SK-N-SH (cell line): ENCODE measurements at regions not wholly inside any gene's neighbourhood (a gene's known extent, or its start where the extent isn't known, plus 50 kb on each side); places are given as distances from the start of the nearest gene placed in this dataset.

ENCODE experiments used
- CTCF ChIA-PET: fragments of 300-600, 350-600 bp; formaldehyde crosslinking; extraction: SDS; loops from one replicate; lab custom pipeline; 2021; lab: Yijun Ruan, JAX
- POLR2A ChIA-PET: fragments of 350-600 bp; sonication (Branson Sonifier 250); formaldehyde crosslinking; extraction: SDS; loops from one replicate; lab custom pipeline; 2020; ENCODE audit warnings: antibody characterized with exemption, inconsistent platforms; lab: Yijun Ruan, JAX
- DNase-seq: peaks from one replicate; pipeline ENCODE4 v3.0.0; 2012
- H2AFZ ChIP-seq: fragments of 200-600 bp; sonication (generic); 2 replicates; pipeline ENCODE4 v1.8.1; 2016; ENCODE audit warnings: antibody characterized with exemption, mild to moderate bottlenecking, low read depth
- H3F3A ChIP-seq: fragments of 200-600 bp; sonication (generic); replicated peaks from 2 replicates; pipeline ENCODE3; 2016; ENCODE audit warnings: antibody characterized with exemption, mild to moderate bottlenecking; ENCODE audit not compliant: insufficient read depth
- H3K27ac ChIP-seq, 2 experiments: fragments of 200-500 bp in 1 of 2; fragments of 200-600 bp in 1 of 2; sonication (Bioruptor generic) in 1 of 2; sonication (generic), shearing (Covaris generic) in 1 of 2; 2 replicates each; pipeline versions ENCODE4 v1.5.1 to v1.6.1; 2014 to 2016; ENCODE audit warnings: low read depth in 2 of 2, inconsistent platforms in 1 of 2, low read length in 1 of 2, mild to moderate bottlenecking in 1 of 2, mixed read lengths in 1 of 2
- H3K27me3 ChIP-seq: fragments of 200-600 bp; sonication (generic), shearing (Covaris generic); 2 replicates; pipeline ENCODE4 v1.6.1; 2016; ENCODE audit warnings: mixed run types; ENCODE audit not compliant: insufficient read depth
- H3K36me3 ChIP-seq, 2 experiments: fragments of 200-500 bp in 1 of 2; fragments of 200-600 bp in 1 of 2; sonication (Bioruptor generic) in 1 of 2; sonication (generic) in 1 of 2; replicated peaks in 1 of 2; 2 replicates each; pipeline versions ENCODE3 to v1.5.1; 2014 to 2016; ENCODE audit warnings: low read length in 1 of 2, mild to moderate bottlenecking in 1 of 2; ENCODE audit not compliant: insufficient read depth in 2 of 2, control insufficient read depth in 1 of 2
- H3K4me1 ChIP-seq, 2 experiments: fragments of 200-500 bp in 1 of 2; fragments of 200-600 bp in 1 of 2; sonication (Bioruptor generic) in 1 of 2; sonication (generic), shearing (Covaris generic) in 1 of 2; 2 replicates each; pipeline versions ENCODE4 v1.5.1 to v1.6.1; 2014 to 2016; ENCODE audit warnings: low read depth in 1 of 2, low read length in 1 of 2, mixed run types in 1 of 2; ENCODE audit not compliant: insufficient read depth in 2 of 2, control insufficient read depth in 1 of 2
- H3K4me2 ChIP-seq: fragments of 200-600 bp; sonication (generic), shearing (Covaris generic); 2 replicates; pipeline ENCODE4 v1.6.1; 2017; ENCODE audit warnings: mixed run types
- H3K4me3 ChIP-seq, 2 experiments: fragments of 200-500 bp in 1 of 2; fragments of 200-600 bp in 1 of 2; sonication (Bioruptor generic) in 1 of 2; sonication (generic), shearing (Covaris generic) in 1 of 2; 2 replicates each; pipeline versions ENCODE4 v1.5.1 to v1.8.1; 2014 to 2016; ENCODE audit warnings: low read depth in 2 of 2, inconsistent platforms in 1 of 2, low read length in 1 of 2, mild to moderate bottlenecking in 1 of 2, mixed read lengths in 1 of 2, moderate library complexity in 1 of 2
- H3K79me2 ChIP-seq: fragments of 200-600 bp; sonication (generic); 2 replicates; pipeline ENCODE4 v1.8.1; 2017; ENCODE audit warnings: mild to moderate bottlenecking; ENCODE audit not compliant: insufficient read depth
- H3K9ac ChIP-seq: fragments of 200-600 bp; sonication (generic); 2 replicates; pipeline ENCODE4 v1.6.1; 2017; ENCODE audit warnings: mixed run types
- H3K9me2 ChIP-seq: fragments of 200-600 bp; sonication (generic); 2 replicates; pipeline ENCODE4 v1.6.1; 2017; ENCODE audit warnings: mixed run types
- H3K9me3 ChIP-seq: fragments of 200-600 bp; sonication (generic); 2 replicates; pipeline ENCODE4 v1.6.1; 2017; ENCODE audit warnings: mixed run types, mild to moderate bottlenecking, moderate library complexity
- H4K20me1 ChIP-seq: fragments of 200-600 bp; sonication (generic); 2 replicates; pipeline ENCODE4 v1.6.1; 2017; ENCODE audit warnings: mild to moderate bottlenecking, mixed run types; ENCODE audit not compliant: insufficient read depth
- CHD2 ChIP-seq: fragments of 150-350 bp; IDR thresholded peaks from 2 replicates; pipeline ENCODE4 v1.6.1; 2018; ENCODE audit warnings: low read length; ENCODE audit not compliant: partially characterized antibody
- CTCF ChIP-seq: fragments of 200-600 bp; sonication (generic); IDR thresholded peaks from 2 replicates; pipeline ENCODE4 v1.6.1; 2017; ENCODE audit warnings: antibody characterized with exemption, mild to moderate bottlenecking, moderate library complexity
- FOSL2 ChIP-seq: IDR thresholded peaks from 2 replicates; pipeline ENCODE4 v1.4.0; 2012; ENCODE audit warnings: low read depth, mild to moderate bottlenecking, moderate library complexity, borderline replicate concordance
- FOXJ3 ChIP-seq: sonication (generic); formaldehyde crosslinking; IDR thresholded peaks from 2 replicates; pipeline ENCODE4 v1.5.1; 2020; ENCODE audit warnings: mild to moderate bottlenecking, missing genetic modification reagents
- FOXM1 ChIP-seq: IDR thresholded peaks from 2 replicates; pipeline ENCODE4 v1.4.0; 2012; ENCODE audit warnings: low read depth, mild to moderate bottlenecking
- GABPA ChIP-seq: IDR thresholded peaks from 2 replicates; pipeline ENCODE4 v1.4.0; 2012; ENCODE audit warnings: low read depth, mild to moderate bottlenecking
- GATA2 ChIP-seq: sonication (generic); formaldehyde crosslinking; IDR thresholded peaks from 2 replicates; pipeline ENCODE4 v1.5.0; 2020; ENCODE audit warnings: mild to moderate bottlenecking, missing genetic modification reagents
- IRF3 ChIP-seq: fragments of 150-350 bp; IDR thresholded peaks from 2 replicates; pipeline ENCODE4 v1.6.1; 2016; ENCODE audit warnings: mild to moderate bottlenecking, low read depth, low read length
- JUND ChIP-seq: IDR thresholded peaks from 2 replicates; pipeline ENCODE4 v1.4.0; 2012
- MEF2A ChIP-seq: IDR thresholded peaks from 2 replicates; pipeline ENCODE4 v1.4.0; 2012; ENCODE audit warnings: low read depth, borderline replicate concordance
- MXI1 ChIP-seq: IDR thresholded peaks from 2 replicates; pipeline ENCODE4 v1.6.1; 2012; ENCODE audit warnings: mild to moderate bottlenecking, low read depth, low read length, improper control_type of control experiment
- NRF1 ChIP-seq: IDR thresholded peaks from 2 replicates; pipeline ENCODE4 v1.6.1; 2012; ENCODE audit warnings: low read depth, mild to moderate bottlenecking, low read length
- POLR2AphosphoS5 ChIP-seq: IDR thresholded peaks from 2 replicates; pipeline ENCODE4 v1.6.1; 2012; ENCODE audit warnings: low read depth, low read length
- RAD21 ChIP-seq: IDR thresholded peaks from 2 replicates; pipeline ENCODE4 v1.6.1; 2012; ENCODE audit warnings: mild to moderate bottlenecking, low read length
- RCOR1 ChIP-seq: fragments of 150-350 bp; IDR thresholded peaks from 2 replicates; pipeline ENCODE4 v1.6.1; 2017; ENCODE audit warnings: antibody characterized with exemption, low read length
- REST ChIP-seq: IDR thresholded peaks from 2 replicates; pipeline ENCODE4 v1.6.1; 2012; ENCODE audit warnings: mild to moderate bottlenecking, low read depth, low read length, moderate library complexity
- RFX5 ChIP-seq: IDR thresholded peaks from 2 replicates; pipeline ENCODE4 v1.6.1; 2012; ENCODE audit warnings: mild to moderate bottlenecking, improper control_type of control experiment, low read length
- RXRA ChIP-seq: IDR thresholded peaks from 2 replicates; pipeline ENCODE4 v1.4.0; 2012; ENCODE audit warnings: low read depth, mild to moderate bottlenecking, borderline replicate concordance
- SIN3A ChIP-seq: IDR thresholded peaks from 2 replicates; pipeline ENCODE4 v1.6.1; 2012; ENCODE audit warnings: low read depth, mild to moderate bottlenecking, low read length, moderate library complexity, borderline replicate concordance
- SMC3 ChIP-seq: IDR thresholded peaks from 2 replicates; pipeline ENCODE4 v1.6.1; 2012; ENCODE audit warnings: low read depth, low read length, improper control_type of control experiment
- TCF12 ChIP-seq: IDR thresholded peaks from 2 replicates; pipeline ENCODE4 v1.4.0; 2012
- USF2 ChIP-seq: fragments of 150-350 bp; IDR thresholded peaks from 2 replicates; pipeline ENCODE4 v1.6.1; 2017; ENCODE audit warnings: antibody characterized with exemption, low read length, low read depth, borderline replicate concordance
- YY1 ChIP-seq: IDR thresholded peaks from 2 replicates; pipeline ENCODE4 v1.4.0; 2012; ENCODE audit warnings: low read depth, mild to moderate bottlenecking
- ZBTB33 ChIP-seq: IDR thresholded peaks from 2 replicates; pipeline ENCODE4 v1.4.0; 2012; ENCODE audit warnings: low read depth, borderline replicate concordance
- WGBS: methylation state at CpG from one replicate; pipeline ENCODE4 v1.1.6; 2017; ENCODE audit warnings: low lambda C conversion rate; 5-methylcytosine and 5-hydroxymethylcytosine counted together

GRCh38 chr7:130945411-130945811, 211.4 kb upstream of the KLF14 start (continued):
- TF ChIP-seq SIN3A (no peak), MEF2A (no peak), SMC3 (no peak), GATA2 (CRISPR knock-in tag) (no peak), RAD21 (no peak), JUND (no peak), TCF12 (no peak), IRF3 (no peak), RXRA (no peak), FOSL2 (no peak), FOXM1 (no peak)

- Histone ChIP-seq H4K20me1 (no peaks in the 10 kb centered on the region), H3K27ac (peak overlapping the region in 1 of 2 experiments; percentile 7; a peak in 1 of 4 replicates), H3K4me2 (no peak overlapping the region), H3K9ac (no peak overlapping the region), H3K9me2 (no peaks in the 10 kb centered on the region), H3K79me2 (peaks cover 98% of the 10 kb centered on the region), H3K36me3 (peaks cover 40 to 42% of the 10 kb centered on the region in 2 experiments), H2AFZ (no peak overlapping the region), H3K4me3 (no peak overlapping the region), H3K4me1 (peaks cover 2 to 23% of the 10 kb centered on the region in 2 experiments; a peak in 3 of 4 replicates), H3K9me3 (no peaks in the 10 kb centered on the region), H3K27me3 (no peaks in the 10 kb centered on the region)
- WGBS = 87% methylated on average over 1 of the region's 1 CpG
- POLR2A ChIA-PET = no interaction called here
- no peak for TF ChIP-seq YY1
- no peak for TF ChIP-seq REST
- no peak for TF ChIP-seq USF2
- TF ChIP-seq GABPA = no peak
- no peak for TF ChIP-seq RCOR1
- no peak for TF ChIP-seq RFX5
- no peak for TF ChIP-seq RXRA
- no peak for TF ChIP-seq MXI1
- no peak for TF ChIP-seq NRF1
- TF ChIP-seq SIN3A = no peak
- TF ChIP-seq CHD2 = no peak
- no peak for TF ChIP-seq ZBTB33
- no peak for TF ChIP-seq POLR2AphosphoS5
- TF ChIP-seq CTCF = no peak
- no peak for TF ChIP-seq FOXJ3 (CRISPR knock-in tag)
- TF ChIP-seq, all 33 proteins: peak for 0
- CTCF ChIA-PET = interaction anchor here (0.8 to 2.6 kb wide), 7 partner anchors 10 to 893 kb away, joined by 3 to 21 read pairs (median 3); no protein-coding TSS in a partner anchor
- H3F3A ChIP-seq = peaks cover 30% of the 10 kb centered on the region
- no peak for DNase-seq
Measured at GRCh38 chr7:130946114-130946513, 212.1 kb upstream of the KLF14 start.
